ENCODE measurements at regions not wholly inside any gene's neighbourhood (a gene's known extent, or its start where the extent isn't known, plus 50 kb on each side); places are given as distances from the start of the nearest gene placed in this dataset.
"Not testable (repeated sequence)": the region's sequence is repeated elsewhere in the genome, so short reads cannot be mapped to it uniquely, and the experiment has no call there.

DNA sequence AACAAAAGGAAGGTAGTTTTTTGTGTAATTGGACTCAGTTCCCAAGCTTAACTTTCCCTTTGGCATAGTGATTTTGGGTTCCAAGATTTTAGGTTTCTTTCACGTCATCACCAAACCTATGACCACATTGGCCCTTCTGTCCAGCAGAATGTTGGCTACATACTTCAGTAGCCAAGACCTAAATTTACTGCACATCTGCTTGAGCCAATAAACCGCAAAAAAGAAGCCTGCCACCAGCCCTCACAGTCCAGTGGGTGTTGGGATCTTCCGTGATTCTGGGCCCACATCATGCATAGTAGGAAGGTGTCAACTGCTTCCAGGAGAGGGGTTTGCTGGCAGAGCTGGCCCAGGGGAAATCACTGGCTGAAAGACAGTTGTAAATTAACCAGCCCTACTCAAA, 57.6 kb upstream of the LIPC start:
- H3K9me3 ChIP-seq (ENCODE audit: control extremely low read depth in 1 of 5, control insufficient read depth in 4 of 5, insufficient read depth in 2 of 5, low read depth in 1 of 5, low read length in 4 of 5) = peaks cover 0 to 7% (median 3%) of the 10 kb centered on the region in 5 experiments
- no peak for DNase-seq
- H3K4me1 ChIP-seq (ENCODE audit: control extremely low read depth in 1 of 4, control insufficient read depth in 4 of 4, insufficient read depth in 4 of 4, low read length in 3 of 4) = peaks cover 0 to 4% (median 0%) of the 10 kb centered on the region in 4 experiments
- no peak overlapping the region for H3K27ac ChIP-seq (ENCODE audit: insufficient read depth in 1 of 2, low read depth in 1 of 2, low read length in 2 of 2, poor library complexity in 1 of 2, severe bottlenecking in 2 of 2)
- ChIA-PET CTCF (interaction anchor here (1.1 kb wide), 1 partner anchor 19 kb away, joined by 3 read pairs; no protein-coding TSS in a partner anchor), POLR2A (no interaction called here)
- H3K27me3 ChIP-seq (replicated peaks in 2 of 5; ENCODE audit: control insufficient read depth in 4 of 5, insufficient read depth in 5 of 5, low read length in 4 of 5) = no peaks in the 10 kb centered on the region
- no peaks in the 10 kb centered on the region for H3K36me3 ChIP-seq (ENCODE audit: control insufficient read depth in 4 of 4, insufficient read depth in 4 of 4, low read length in 3 of 4)
- H3K4me3 ChIP-seq (ENCODE audit: control insufficient read depth in 1 of 7, extremely low read depth in 1 of 7, insufficient read depth in 4 of 7, low read depth in 2 of 7, low read length in 6 of 7) = no peak overlapping the region
- 86% methylated on average over 1 of the region's 3 CpGs for WGBS (ENCODE audit: insufficient coverage)

DNA sequence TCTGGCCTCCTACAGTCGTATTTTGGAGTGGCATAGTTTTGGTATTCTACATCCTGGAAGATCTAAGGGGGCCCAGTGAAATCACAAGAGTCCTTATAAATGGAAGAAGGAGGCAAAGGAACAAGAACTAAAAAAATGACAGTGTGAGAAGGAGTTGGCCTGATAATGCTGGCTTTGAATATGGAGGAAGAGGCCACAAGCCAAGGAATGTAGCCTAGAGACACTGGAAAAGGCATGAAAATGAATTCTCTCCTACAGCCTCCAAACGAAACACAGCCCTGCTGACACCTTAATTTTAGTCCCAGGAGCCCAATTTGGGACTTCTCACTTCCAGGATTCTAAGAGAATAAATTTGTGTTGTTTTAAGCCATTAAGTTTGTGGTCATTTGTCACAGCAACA, 54.6 kb upstream of the LIPC start:
- no peaks in the 10 kb centered on the region for H3K4me1 ChIP-seq (ENCODE audit: control extremely low read depth in 1 of 4, control insufficient read depth in 4 of 4, insufficient read depth in 4 of 4, low read length in 3 of 4)
- no peaks in the 10 kb centered on the region for H3K27me3 ChIP-seq (replicated peaks in 2 of 5; ENCODE audit: control insufficient read depth in 4 of 5, insufficient read depth in 5 of 5, low read length in 4 of 5)
- WGBS (ENCODE audit: insufficient coverage) = 100% methylated on average over 1 of the region's 2 CpGs
- no peak overlapping the region for H3K27ac ChIP-seq (ENCODE audit: insufficient read depth in 1 of 2, low read depth in 1 of 2, low read length in 2 of 2, poor library complexity in 1 of 2, severe bottlenecking in 2 of 2)
- peaks cover 0 to 7% (median 3%) of the 10 kb centered on the region in 5 experiments for H3K9me3 ChIP-seq (ENCODE audit: control extremely low read depth in 1 of 5, control insufficient read depth in 4 of 5, insufficient read depth in 2 of 5, low read depth in 1 of 5, low read length in 4 of 5)
- ChIA-PET POLR2A (no interaction called here), CTCF (no interaction called here)
- no peak overlapping the region for H3K4me3 ChIP-seq (ENCODE audit: control insufficient read depth in 1 of 7, extremely low read depth in 1 of 7, insufficient read depth in 4 of 7, low read depth in 2 of 7, low read length in 6 of 7)
- H3K36me3 ChIP-seq (ENCODE audit: control insufficient read depth in 4 of 4, insufficient read depth in 4 of 4, low read length in 3 of 4) = no peaks in the 10 kb centered on the region
- no peak for DNase-seq

DNA sequence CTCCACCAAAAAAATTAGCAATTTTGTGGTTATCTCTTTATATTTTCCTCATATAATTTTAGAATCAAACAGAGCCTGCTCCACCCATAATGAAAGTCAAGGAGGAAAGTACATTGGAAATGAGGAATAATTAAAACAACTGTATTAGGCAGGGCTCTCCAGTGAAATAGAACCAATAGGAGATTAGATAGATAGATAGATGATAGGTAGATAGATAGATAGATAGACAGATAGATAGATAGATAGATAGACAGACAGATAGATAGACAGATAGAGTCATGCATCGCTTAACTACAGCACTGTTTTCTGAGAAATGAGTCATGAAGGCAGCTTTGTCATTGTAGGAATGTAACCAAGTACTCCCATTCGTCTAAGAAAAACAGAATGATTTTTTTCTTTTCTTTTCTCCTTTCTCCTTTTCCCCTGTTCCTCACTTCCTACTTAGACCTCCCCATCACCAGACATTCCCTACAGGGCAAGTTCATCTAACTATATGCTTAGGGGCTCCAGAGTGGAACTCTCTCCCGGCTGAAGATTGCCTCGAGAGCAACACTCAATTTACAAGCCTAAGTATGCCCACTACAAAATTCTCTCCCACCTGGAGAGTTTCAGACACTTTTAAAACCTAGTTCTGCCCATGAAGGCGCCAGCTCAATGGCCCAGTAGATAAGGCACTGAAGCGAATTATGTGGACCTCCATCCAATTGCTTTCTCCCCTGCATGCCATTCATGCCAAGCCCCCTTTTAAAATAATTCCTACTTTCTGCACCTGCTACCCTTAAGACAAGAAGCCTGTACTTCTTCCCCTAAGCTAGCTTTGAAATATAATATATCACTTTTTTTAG, 53.3 kb upstream of the LIPC start:
- Histone ChIP-seq H3K9me3 (ENCODE audit: control extremely low read depth in 1 of 5, control insufficient read depth in 4 of 5, insufficient read depth in 2 of 5, low read depth in 1 of 5, low read length in 4 of 5) (peaks cover 0 to 4% (median 2%) of the 10 kb centered on the region in 5 experiments), H3K4me1 (ENCODE audit: control extremely low read depth in 1 of 4, control insufficient read depth in 4 of 4, insufficient read depth in 4 of 4, low read length in 3 of 4) (no peaks in the 10 kb centered on the region), H3K27ac (ENCODE audit: insufficient read depth in 1 of 2, low read depth in 1 of 2, low read length in 2 of 2, poor library complexity in 1 of 2, severe bottlenecking in 2 of 2) (no peak overlapping the region), H3K27me3 (replicated peaks in 2 of 5; ENCODE audit: control insufficient read depth in 4 of 5, insufficient read depth in 5 of 5, low read length in 4 of 5) (no peaks in the 10 kb centered on the region), H3K4me3 (ENCODE audit: control insufficient read depth in 1 of 7, extremely low read depth in 1 of 7, insufficient read depth in 4 of 7, low read depth in 2 of 7, low read length in 6 of 7) (no peak overlapping the region), H3K36me3 (ENCODE audit: control insufficient read depth in 4 of 4, insufficient read depth in 4 of 4, low read length in 3 of 4) (no peaks in the 10 kb centered on the region)
- 100% methylated on average over 5 of the region's 6 CpGs for WGBS (ENCODE audit: insufficient coverage)
- CTCF ChIA-PET = no interaction called here
- POLR2A ChIA-PET = no interaction called here
- DNase-seq = no peak

DNA sequence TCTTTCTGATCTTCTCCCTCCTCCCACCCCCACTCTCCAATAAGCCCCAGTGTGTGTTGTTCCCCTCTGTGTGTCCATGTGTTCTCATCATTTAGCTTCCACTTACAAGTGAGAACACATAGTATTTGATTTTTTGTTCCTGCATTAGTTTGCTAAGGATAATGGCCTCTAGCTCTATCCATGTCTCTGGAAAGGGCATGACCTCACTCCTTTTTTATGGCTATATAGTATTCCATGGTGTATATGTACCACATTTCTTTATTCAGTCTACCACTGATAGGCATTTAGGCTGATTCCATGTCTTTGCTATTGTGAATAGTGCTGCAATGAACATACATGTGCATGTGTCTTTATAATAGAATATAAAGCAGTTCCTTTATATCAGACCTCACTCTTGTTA, 52.3 kb upstream of the LIPC start:
- POLR2A ChIA-PET; DNase-seq; H3K27me3 ChIP-seq (replicated peaks in 2 of 5; ENCODE audit: control insufficient read depth in 4 of 5, insufficient read depth in 5 of 5, low read length in 4 of 5); H3K4me1 ChIP-seq (ENCODE audit: control extremely low read depth in 1 of 4, control insufficient read depth in 4 of 4, insufficient read depth in 4 of 4, low read length in 3 of 4); H3K9me3 ChIP-seq (ENCODE audit: control extremely low read depth in 1 of 5, control insufficient read depth in 4 of 5, insufficient read depth in 2 of 5, low read depth in 1 of 5, low read length in 4 of 5); H3K36me3 ChIP-seq (ENCODE audit: control insufficient read depth in 4 of 4, insufficient read depth in 4 of 4, low read length in 3 of 4); H3K4me3 ChIP-seq (ENCODE audit: control insufficient read depth in 1 of 7, extremely low read depth in 1 of 7, insufficient read depth in 4 of 7, low read depth in 2 of 7, low read length in 6 of 7); H3K27ac ChIP-seq (ENCODE audit: insufficient read depth in 1 of 2, low read depth in 1 of 2, low read length in 2 of 2, poor library complexity in 1 of 2, severe bottlenecking in 2 of 2): not testable (repeated sequence)
- CTCF ChIA-PET = interaction anchor here (0.5 kb wide), 1 partner anchor 870 kb away, joined by 4 read pairs; no protein-coding TSS in a partner anchor

DNA sequence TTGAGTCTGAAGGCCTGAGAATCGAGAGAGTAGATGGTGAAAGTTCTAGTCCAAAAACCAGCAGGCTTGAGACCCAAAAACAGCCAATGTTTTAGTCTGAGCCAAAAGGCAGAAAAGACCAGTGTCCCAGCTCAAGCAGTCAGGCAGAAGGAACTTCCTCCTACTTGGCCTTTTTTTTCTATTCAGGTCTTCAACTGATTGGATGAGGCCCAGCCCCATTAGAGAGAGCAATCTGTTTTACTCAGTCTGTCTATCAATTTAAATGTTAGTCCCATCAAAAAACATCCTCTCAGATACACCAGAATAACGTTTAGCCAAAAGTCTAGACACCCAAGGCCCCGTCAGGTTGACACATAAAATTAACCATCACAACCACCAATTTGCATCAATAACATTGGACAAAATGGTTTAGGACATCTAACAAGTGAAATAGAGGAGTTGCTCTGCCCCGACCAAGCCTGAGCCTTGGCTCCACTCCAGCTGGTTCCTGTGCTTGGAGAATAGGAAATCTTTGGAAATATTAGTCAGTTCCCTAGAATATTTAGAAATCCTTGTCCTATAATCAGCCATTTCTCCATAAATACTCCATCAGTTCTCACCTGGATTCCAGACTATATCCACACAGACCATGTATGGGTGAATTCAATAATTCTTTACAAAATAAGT, 51.4 kb upstream of the LIPC start:
- Histone ChIP-seq H3K27me3 (replicated peaks in 2 of 5; ENCODE audit: control insufficient read depth in 4 of 5, insufficient read depth in 5 of 5, low read length in 4 of 5) (no peaks in the 10 kb centered on the region), H3K36me3 (ENCODE audit: control insufficient read depth in 4 of 4, insufficient read depth in 4 of 4, low read length in 3 of 4) (no peaks in the 10 kb centered on the region), H3K9me3 (ENCODE audit: control extremely low read depth in 1 of 5, control insufficient read depth in 4 of 5, insufficient read depth in 2 of 5, low read depth in 1 of 5, low read length in 4 of 5) (peaks cover 0 to 4% (median 2%) of the 10 kb centered on the region in 5 experiments), H3K27ac (ENCODE audit: insufficient read depth in 1 of 2, low read depth in 1 of 2, low read length in 2 of 2, poor library complexity in 1 of 2, severe bottlenecking in 2 of 2) (no peak overlapping the region), H3K4me1 (ENCODE audit: control extremely low read depth in 1 of 4, control insufficient read depth in 4 of 4, insufficient read depth in 4 of 4, low read length in 3 of 4) (no peaks in the 10 kb centered on the region), H3K4me3 (ENCODE audit: control insufficient read depth in 1 of 7, extremely low read depth in 1 of 7, insufficient read depth in 4 of 7, low read depth in 2 of 7, low read length in 6 of 7) (no peak overlapping the region)
- ChIA-PET POLR2A (no interaction called here), CTCF (no interaction called here)
- WGBS (ENCODE audit: insufficient coverage) = 100% methylated on average over 1 of the region's 4 CpGs
- DNase-seq = no peak

DNA sequence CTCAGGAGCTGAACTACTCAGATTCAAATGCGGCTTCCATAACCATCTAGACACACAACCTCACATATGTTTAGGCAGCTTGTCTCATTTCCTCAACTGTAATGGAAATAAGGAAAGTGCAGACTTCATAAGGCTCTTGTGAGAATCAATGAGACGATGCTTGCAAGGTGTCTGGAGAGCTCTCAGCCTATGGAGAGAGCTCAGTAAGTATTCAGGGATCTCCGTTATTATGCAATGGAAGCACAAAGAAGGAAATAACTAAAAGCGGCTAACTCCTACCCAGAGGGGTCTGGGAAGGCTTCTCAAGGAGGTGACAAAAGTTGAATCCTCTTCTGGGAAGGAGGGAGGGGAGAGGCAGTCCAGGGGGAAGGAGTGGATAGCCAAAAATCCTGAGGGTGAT, 50.1 kb upstream of the LIPC start:
- no peak overlapping the region for H3K27ac ChIP-seq (ENCODE audit: insufficient read depth in 1 of 2, low read depth in 1 of 2, low read length in 2 of 2, poor library complexity in 1 of 2, severe bottlenecking in 2 of 2)
- ChIA-PET POLR2A (no interaction called here), CTCF (no interaction called here)
- no peak overlapping the region for H3K4me3 ChIP-seq (ENCODE audit: control insufficient read depth in 1 of 7, extremely low read depth in 1 of 7, insufficient read depth in 4 of 7, low read depth in 2 of 7, low read length in 6 of 7)
- no peak for DNase-seq
- WGBS (ENCODE audit: insufficient coverage) = 74% methylated on average over 3 of the region's 4 CpGs
- H3K9me3 ChIP-seq (ENCODE audit: control extremely low read depth in 1 of 5, control insufficient read depth in 4 of 5, insufficient read depth in 2 of 5, low read depth in 1 of 5, low read length in 4 of 5) = peaks cover 0 to 4% (median 2%) of the 10 kb centered on the region in 5 experiments
- H3K4me1 ChIP-seq (ENCODE audit: control extremely low read depth in 1 of 4, control insufficient read depth in 4 of 4, insufficient read depth in 4 of 4, low read length in 3 of 4) = no peaks in the 10 kb centered on the region
- no peaks in the 10 kb centered on the region for H3K36me3 ChIP-seq (ENCODE audit: control insufficient read depth in 4 of 4, insufficient read depth in 4 of 4, low read length in 3 of 4)
- H3K27me3 ChIP-seq (replicated peaks in 2 of 5; ENCODE audit: control insufficient read depth in 4 of 5, insufficient read depth in 5 of 5, low read length in 4 of 5) = no peaks in the 10 kb centered on the region

Measured in common myeloid progenitor, CD34-positive (primary cell).